ENCODE measurements at regions not wholly inside any gene's neighbourhood (a gene's known extent, or its start where the extent isn't known, plus 50 kb on each side); places are given as distances from the start of the nearest gene placed in this dataset.

DNA sequence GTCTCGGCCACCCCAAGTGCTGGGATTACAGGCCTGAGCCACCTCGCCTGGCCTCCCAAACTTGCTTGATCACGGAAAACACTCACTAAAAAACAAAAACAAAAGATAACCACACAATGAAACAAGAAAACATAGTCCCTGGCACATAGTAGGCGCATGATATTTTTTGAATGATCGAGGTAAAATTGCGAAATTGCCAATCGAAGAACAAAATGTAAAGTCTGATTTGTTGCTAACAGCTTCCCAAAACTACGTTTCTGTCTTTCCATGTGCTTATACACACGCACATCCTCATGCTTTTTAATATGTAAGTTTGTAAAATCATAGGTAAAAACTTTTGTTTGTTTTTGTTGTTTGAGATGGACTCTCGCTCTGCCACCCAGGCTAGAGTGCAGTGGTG, 168.5 kb upstream of the SALL4 start:
- Histone ChIP-seq H3K36me3 (replicated peaks in 1 of 2; ENCODE audit: control insufficient read depth in 1 of 2, insufficient read depth in 2 of 2, low read length in 2 of 2) (no peaks in the 10 kb centered on the region), H3K4me3 (replicated peaks in 1 of 3; ENCODE audit: low read depth in 2 of 3, low read length in 3 of 3) (no peak overlapping the region), H3K9me3 (replicated peaks in 1 of 2; ENCODE audit: control insufficient read depth in 1 of 2, insufficient read depth in 1 of 2, low read length in 2 of 2) (no peaks in the 10 kb centered on the region), H3K79me2 (ENCODE audit: insufficient read depth, low read length) (no peaks in the 10 kb centered on the region), H3K9ac (ENCODE audit: insufficient read depth, low read length, poor library complexity, severe bottlenecking) (no peak overlapping the region), H3K27me3 (ENCODE audit: control insufficient read depth in 2 of 2, insufficient read depth in 2 of 2, low read length in 2 of 2) (no peaks in the 10 kb centered on the region), H3K4me1 (ENCODE audit: control insufficient read depth in 1 of 2, insufficient read depth in 2 of 2, low read length in 2 of 2) (no peaks in the 10 kb centered on the region), H2AFZ (ENCODE audit: insufficient read depth, low read depth, low read length, poor library complexity, severe bottlenecking) (no peak overlapping the region), H3K4me2 (replicated peaks; ENCODE audit: extremely low read depth, low read length, poor library complexity, severe bottlenecking) (no peak overlapping the region), H3K27ac (ENCODE audit: low read depth in 1 of 2, low read length in 2 of 2) (no peak overlapping the region), H4K20me1 (ENCODE audit: insufficient read depth, low read length) (no peaks in the 10 kb centered on the region)
- no peak overlapping the region for H3K4me3 Mint-ChIP-seq
- peaks cover 0 to 3% (median 2%) of the 10 kb centered on the region in 3 donors for H3K27me3 Mint-ChIP-seq (ENCODE audit: low read depth in 3 of 3)
- H3K27ac Mint-ChIP-seq: no peak overlapping the region
- H3K36me3 Mint-ChIP-seq: no peaks in the 10 kb centered on the region
- TF ChIP-seq, protein P1, sequence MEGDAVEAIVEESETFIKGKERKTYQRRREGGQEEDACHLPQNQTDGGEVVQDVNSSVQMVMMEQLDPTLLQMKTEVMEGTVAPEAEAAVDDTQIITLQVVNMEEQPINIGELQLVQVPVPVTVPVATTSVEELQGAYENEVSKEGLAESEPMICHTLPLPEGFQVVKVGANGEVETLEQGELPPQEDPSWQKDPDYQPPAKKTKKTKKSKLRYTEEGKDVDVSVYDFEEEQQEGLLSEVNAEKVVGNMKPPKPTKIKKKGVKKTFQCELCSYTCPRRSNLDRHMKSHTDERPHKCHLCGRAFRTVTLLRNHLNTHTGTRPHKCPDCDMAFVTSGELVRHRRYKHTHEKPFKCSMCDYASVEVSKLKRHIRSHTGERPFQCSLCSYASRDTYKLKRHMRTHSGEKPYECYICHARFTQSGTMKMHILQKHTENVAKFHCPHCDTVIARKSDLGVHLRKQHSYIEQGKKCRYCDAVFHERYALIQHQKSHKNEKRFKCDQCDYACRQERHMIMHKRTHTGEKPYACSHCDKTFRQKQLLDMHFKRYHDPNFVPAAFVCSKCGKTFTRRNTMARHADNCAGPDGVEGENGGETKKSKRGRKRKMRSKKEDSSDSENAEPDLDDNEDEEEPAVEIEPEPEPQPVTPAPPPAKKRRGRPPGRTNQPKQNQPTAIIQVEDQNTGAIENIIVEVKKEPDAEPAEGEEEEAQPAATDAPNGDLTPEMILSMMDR (IDR thresholded peaks at IDR 0.05): no peak
- peaks cover 0 to 3% (median 0%) of the 10 kb centered on the region in 7 donors for H3K9me3 Mint-ChIP-seq
- intact Hi-C loops (cut with micrococcal nuclease): no loop called here
- DNase-seq: no peak
- 93% methylated on average over 4 of the region's 10 CpGs for WGBS (ENCODE audit: insufficient coverage)
- H3K4me1 Mint-ChIP-seq: no peaks in the 10 kb centered on the region

GRCh38 chr20:51969191-51969590, 166.9 kb upstream of the SALL4 start:
- peak overlapping the region in 1 of 7 donors; percentile 13 for H3K27ac Mint-ChIP-seq
- intact Hi-C loops (cut with micrococcal nuclease): no loop called here

More at GRCh38 chr20:51969191-51969590, 166.9 kb upstream of the SALL4 start:
- no peak overlapping the region for H2AFZ ChIP-seq (ENCODE audit: insufficient read depth, low read depth, low read length, poor library complexity, severe bottlenecking)
- H3K27me3 ChIP-seq (ENCODE audit: control insufficient read depth in 2 of 2, insufficient read depth in 2 of 2, low read length in 2 of 2): no peaks in the 10 kb centered on the region
- H3K9me3 ChIP-seq (replicated peaks in 1 of 2; ENCODE audit: control insufficient read depth in 1 of 2, insufficient read depth in 1 of 2, low read length in 2 of 2): no peaks in the 10 kb centered on the region
- no peaks in the 10 kb centered on the region for H4K20me1 ChIP-seq (ENCODE audit: insufficient read depth, low read length)
- Mint-ChIP-seq H3K9me3 (peaks cover 0 to 1% (median 0%) of the 10 kb centered on the region in 7 donors), H3K27me3 (ENCODE audit: low read depth in 3 of 3) (peaks cover 0 to 4% (median 3%) of the 10 kb centered on the region in 3 donors), H3K36me3 (no peaks in the 10 kb centered on the region), H3K4me1 (no peaks in the 10 kb centered on the region), H3K4me3 (no peak overlapping the region)
- H3K9ac ChIP-seq (ENCODE audit: insufficient read depth, low read length, poor library complexity, severe bottlenecking): no peak overlapping the region
- WGBS (ENCODE audit: insufficient coverage): 100% methylated on average over 1 of the region's 5 CpGs
- no peak overlapping the region for H3K27ac ChIP-seq (ENCODE audit: low read depth in 1 of 2, low read length in 2 of 2)
- TF ChIP-seq, protein P1 (IDR thresholded peaks at IDR 0.05): no peak
- DNase-seq: no peak
- no peak overlapping the region for H3K4me3 ChIP-seq (replicated peaks in 1 of 3; ENCODE audit: low read depth in 2 of 3, low read length in 3 of 3)
- H3K79me2 ChIP-seq (ENCODE audit: insufficient read depth, low read length): no peaks in the 10 kb centered on the region
- H3K36me3 ChIP-seq (replicated peaks in 1 of 2; ENCODE audit: control insufficient read depth in 1 of 2, insufficient read depth in 2 of 2, low read length in 2 of 2): no peaks in the 10 kb centered on the region
- H3K4me2 ChIP-seq (replicated peaks; ENCODE audit: extremely low read depth, low read length, poor library complexity, severe bottlenecking): no peak overlapping the region
- H3K4me1 ChIP-seq (ENCODE audit: control insufficient read depth in 1 of 2, insufficient read depth in 2 of 2, low read length in 2 of 2): no peaks in the 10 kb centered on the region
